ENCODE measurements at regions not wholly inside any gene's neighbourhood (a gene's known extent, or its start where the extent isn't known, plus 50 kb on each side); places are given as distances from the start of the nearest gene placed in this dataset.

DNA sequence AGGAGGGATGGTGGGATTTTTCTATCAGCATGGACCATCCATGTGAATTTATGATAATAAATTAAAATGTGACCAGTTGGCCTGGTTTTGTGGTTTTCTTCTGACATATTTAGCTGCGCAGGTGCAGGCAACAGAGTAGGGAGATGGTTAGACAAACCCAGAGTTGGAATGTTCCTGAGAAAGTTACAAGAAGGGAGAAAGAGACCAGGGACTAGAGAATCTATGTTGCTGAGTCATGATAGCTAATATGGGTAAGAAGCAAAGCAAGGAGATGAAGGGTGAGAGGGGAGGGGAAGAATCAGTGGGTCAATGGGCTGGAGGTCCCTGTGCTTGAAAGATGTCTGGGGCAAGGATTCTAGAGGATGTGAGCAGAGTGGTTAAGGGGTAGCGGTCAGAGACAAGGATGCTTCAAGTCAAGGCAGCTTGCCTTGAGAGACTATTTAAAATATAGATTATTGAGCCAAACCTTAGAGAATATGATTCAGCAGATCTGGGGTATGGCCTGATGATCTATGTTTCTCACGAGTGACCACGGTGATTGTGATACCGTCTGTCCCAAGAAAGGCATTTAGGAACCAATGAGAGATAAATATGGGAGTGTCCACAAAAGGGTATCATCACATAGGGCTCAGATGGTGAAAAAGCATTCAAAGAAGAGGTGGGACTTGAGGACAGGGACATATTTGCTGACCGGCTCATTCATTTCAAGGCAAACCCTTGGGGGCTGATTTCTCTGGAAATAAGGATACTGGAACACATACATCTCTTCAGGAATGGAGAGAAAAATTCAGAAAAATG, 219.7 kb upstream of the PLD5 start:
- TF ChIP-seq, protein P1, sequence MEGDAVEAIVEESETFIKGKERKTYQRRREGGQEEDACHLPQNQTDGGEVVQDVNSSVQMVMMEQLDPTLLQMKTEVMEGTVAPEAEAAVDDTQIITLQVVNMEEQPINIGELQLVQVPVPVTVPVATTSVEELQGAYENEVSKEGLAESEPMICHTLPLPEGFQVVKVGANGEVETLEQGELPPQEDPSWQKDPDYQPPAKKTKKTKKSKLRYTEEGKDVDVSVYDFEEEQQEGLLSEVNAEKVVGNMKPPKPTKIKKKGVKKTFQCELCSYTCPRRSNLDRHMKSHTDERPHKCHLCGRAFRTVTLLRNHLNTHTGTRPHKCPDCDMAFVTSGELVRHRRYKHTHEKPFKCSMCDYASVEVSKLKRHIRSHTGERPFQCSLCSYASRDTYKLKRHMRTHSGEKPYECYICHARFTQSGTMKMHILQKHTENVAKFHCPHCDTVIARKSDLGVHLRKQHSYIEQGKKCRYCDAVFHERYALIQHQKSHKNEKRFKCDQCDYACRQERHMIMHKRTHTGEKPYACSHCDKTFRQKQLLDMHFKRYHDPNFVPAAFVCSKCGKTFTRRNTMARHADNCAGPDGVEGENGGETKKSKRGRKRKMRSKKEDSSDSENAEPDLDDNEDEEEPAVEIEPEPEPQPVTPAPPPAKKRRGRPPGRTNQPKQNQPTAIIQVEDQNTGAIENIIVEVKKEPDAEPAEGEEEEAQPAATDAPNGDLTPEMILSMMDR (conservative IDR thresholded peaks at IDR 0.05 in 1 of 2, IDR thresholded peaks at IDR 0.05 in 1 of 2; ENCODE audit: low read depth in 1 of 2, low read length in 2 of 2) = no peak
- TF ChIP-seq EZH2 (IDR thresholded peaks at IDR 0.05; ENCODE audit: low read length, missing control alignments) = no peak
